ENCODE measurements at regions not wholly inside any gene's neighbourhood (a gene's known extent, or its start where the extent isn't known, plus 50 kb on each side); places are given as distances from the start of the nearest gene placed in this dataset.

GRCh38 chr5:174925586-174925985 lies 201.2 kb downstream of the MSX2 start:
- Histone ChIP-seq H3K4me3 (ENCODE audit: low read depth in 1 of 2, low read length in 1 of 2) (no peak overlapping the region), H3K27ac (no peak overlapping the region), H3K27me3 (peaks cover 9% of the 10 kb centered on the region), H3K36me3 (no peaks in the 10 kb centered on the region), H3K4me1 (ENCODE audit: control insufficient read depth in 1 of 2, insufficient read depth in 1 of 2, low read depth in 1 of 2, low read length in 1 of 2) (no peaks in the 10 kb centered on the region), H3K9me3 (no peaks in the 10 kb centered on the region)
- TF ChIP-seq CTCF (IDR thresholded peaks at IDR 0.05): no peak

- TF ChIP-seq CTCF (IDR thresholded peaks at IDR 0.05): no peak
- H3K4me3 ChIP-seq (ENCODE audit: low read depth in 1 of 2, low read length in 1 of 2): no peak overlapping the region
These were observed 198.6 kb downstream of the MSX2 start for GRCh38 chr5:174922955-174923354.

GRCh38 chr5:174920906-174921550 lies 196.6 kb downstream of the MSX2 start:
- Histone ChIP-seq H3K27me3 (peaks cover 25% of the 10 kb centered on the region), H3K36me3 (no peaks in the 10 kb centered on the region), H3K9me3 (no peaks in the 10 kb centered on the region), H3K4me1 (ENCODE audit: control insufficient read depth in 1 of 2, insufficient read depth in 1 of 2, low read depth in 1 of 2, low read length in 1 of 2) (no peaks in the 10 kb centered on the region), H3K4me3 (ENCODE audit: low read depth in 1 of 2, low read length in 1 of 2) (no peak overlapping the region), H3K27ac (no peak overlapping the region)
- TF ChIP-seq CTCF (IDR thresholded peaks at IDR 0.05): no peak

More at GRCh38 chr5:174922955-174923354, 198.6 kb downstream of the MSX2 start:
- H3K9me3 ChIP-seq: no peaks in the 10 kb centered on the region
- H3K27me3 ChIP-seq: peaks cover 25% of the 10 kb centered on the region
- no peak overlapping the region for H3K27ac ChIP-seq
- no peaks in the 10 kb centered on the region for H3K36me3 ChIP-seq
- H3K4me1 ChIP-seq (ENCODE audit: control insufficient read depth in 1 of 2, insufficient read depth in 1 of 2, low read depth in 1 of 2, low read length in 1 of 2): no peaks in the 10 kb centered on the region

GRCh38 chr5:174919351-174919750 lies 195.0 kb downstream of the MSX2 start:
- Histone ChIP-seq H3K4me1 (ENCODE audit: control insufficient read depth in 1 of 2, insufficient read depth in 1 of 2, low read depth in 1 of 2, low read length in 1 of 2) (no peaks in the 10 kb centered on the region), H3K9me3 (no peaks in the 10 kb centered on the region), H3K27me3 (peaks cover 25% of the 10 kb centered on the region), H3K27ac (no peak overlapping the region), H3K4me3 (ENCODE audit: low read depth in 1 of 2, low read length in 1 of 2) (no peak overlapping the region), H3K36me3 (no peaks in the 10 kb centered on the region)
- no peak for TF ChIP-seq CTCF (IDR thresholded peaks at IDR 0.05)

- peaks cover 28% of the 10 kb centered on the region for H3K27me3 ChIP-seq
- no peak overlapping the region for H3K27ac ChIP-seq
- H3K36me3 ChIP-seq: no peaks in the 10 kb centered on the region
- no peak for TF ChIP-seq CTCF (IDR thresholded peaks at IDR 0.05)
- H3K4me3 ChIP-seq (ENCODE audit: low read depth in 1 of 2, low read length in 1 of 2): no peak overlapping the region
- H3K9me3 ChIP-seq: no peaks in the 10 kb centered on the region
- H3K4me1 ChIP-seq (ENCODE audit: control insufficient read depth in 1 of 2, insufficient read depth in 1 of 2, low read depth in 1 of 2, low read length in 1 of 2): no peaks in the 10 kb centered on the region
These were observed 194.3 kb downstream of the MSX2 start for GRCh38 chr5:174918655-174919054.
